Hepatocyte (in vitro differentiated cells): ENCODE measurements at regions not wholly inside any gene's neighbourhood (a gene's known extent, or its start where the extent isn't known, plus 50 kb on each side); places are given as distances from the start of the nearest gene placed in this dataset.

Source experiments
- DNase-seq: peaks from one replicate; pipeline ENCODE4 v3.0.0-alpha.2; 2016; ENCODE audit warnings: low spot score
- H2AFZ ChIP-seq: fragments of 200-600 bp; sonication (generic); 2 replicates; pipeline ENCODE4 v1.6.0; 2016; ENCODE audit warnings: antibody characterized with exemption, mild to moderate bottlenecking
- H3K27ac ChIP-seq: fragments of 200-600 bp; sonication (generic); 2 replicates; pipeline ENCODE4 v1.5.1; 2016; ENCODE audit warnings: mild to moderate bottlenecking
- H3K27me3 ChIP-seq: fragments of 200-600 bp; sonication (generic); 2 replicates; pipeline ENCODE4 v1.6.1; 2016
- H3K36me3 ChIP-seq: fragments of 200-600 bp; sonication (generic); replicated peaks from 2 replicates; pipeline ENCODE4 v1.5.1; 2016; ENCODE audit warnings: low read depth; ENCODE audit not compliant: insufficient read depth
- H3K4me1 ChIP-seq: fragments of 200-600 bp; sonication (generic); 2 replicates; pipeline ENCODE4 v1.5.1; 2016; ENCODE audit warnings: mild to moderate bottlenecking, moderate library complexity; ENCODE audit not compliant: insufficient read depth
- H3K4me2 ChIP-seq: fragments of 200-600 bp; sonication (generic); 2 replicates; pipeline ENCODE4 v1.6.0; 2016
- H3K4me3 ChIP-seq: fragments of 200-600 bp; sonication (generic); 2 replicates; pipeline ENCODE4 v1.5.1; 2016; ENCODE audit warnings: mild to moderate bottlenecking
- H3K79me2 ChIP-seq: fragments of 200-600 bp; sonication (generic); 2 replicates; pipeline ENCODE4 v1.6.0; 2017; ENCODE audit warnings: mild to moderate bottlenecking
- H3K9me2 ChIP-seq: fragments of 200-600 bp; sonication (generic); replicated peaks from 2 replicates; pipeline ENCODE4 v1.6.0; 2017; ENCODE audit warnings: mild to moderate bottlenecking; ENCODE audit not compliant: insufficient read depth
- H3K9me3 ChIP-seq: fragments of 200-600 bp; sonication (generic); 2 replicates; pipeline ENCODE4 v1.5.1; 2016; ENCODE audit warnings: low read depth, mild to moderate bottlenecking
- H4K20me1 ChIP-seq: fragments of 200-600 bp; sonication (generic); 2 replicates; pipeline ENCODE4 v1.6.0; 2016; ENCODE audit warnings: mild to moderate bottlenecking; ENCODE audit not compliant: insufficient read depth, poor library complexity, severe bottlenecking
- CTCF ChIP-seq: fragments of 200-600 bp; sonication (generic); IDR thresholded peaks from 2 replicates; pipeline ENCODE4 v1.5.1; 2016; ENCODE audit warnings: antibody characterized with exemption, mild to moderate bottlenecking; ENCODE audit not compliant: poor library complexity
- EZH2 ChIP-seq: fragments of 200-600 bp; sonication (generic); IDR thresholded peaks from 2 replicates; pipeline ENCODE4 v1.6.1; 2016; ENCODE audit warnings: antibody characterized with exemption, mild to moderate bottlenecking, borderline replicate concordance
- EZH2phosphoT487 ChIP-seq: fragments of 200-600 bp; sonication (generic); IDR thresholded peaks from one replicate; pipeline ENCODE4 v1.6.1; 2018; ENCODE audit warnings: antibody characterized with exemption, mild to moderate bottlenecking, low read depth, moderate library complexity; ENCODE audit not compliant: unreplicated experiment, severe bottlenecking
- WGBS: methylation state at CpG from one replicate; pipeline ENCODE4 v1.1.6; 2016; ENCODE audit warnings: low lambda C conversion rate; ENCODE audit errors: missing lambda C conversion rate; 5-methylcytosine and 5-hydroxymethylcytosine counted together

- H3K27me3 ChIP-seq: no peaks in the 10 kb centered on the region
- 11% methylated on average over 3 of the region's 3 CpGs for WGBS
- H3K4me3 ChIP-seq: no peak overlapping the region
- no peaks in the 10 kb centered on the region for H3K36me3 ChIP-seq
- H3K79me2 ChIP-seq: no peaks in the 10 kb centered on the region
- no peaks in the 10 kb centered on the region for H3K9me3 ChIP-seq
- no peaks in the 10 kb centered on the region for H4K20me1 ChIP-seq
- H2AFZ ChIP-seq: peak overlapping the region; percentile 5
- peak overlapping the region; percentile 55 for H3K4me2 ChIP-seq
- H3K4me1 ChIP-seq: peaks cover 9% of the 10 kb centered on the region
- peak overlapping the region; percentile 45 for H3K27ac ChIP-seq
- TF ChIP-seq EZH2: no peak
- DNase-seq: peak; percentile 50
- no peaks in the 10 kb centered on the region for H3K9me2 ChIP-seq
Observed at GRCh38 chr12:46664761-46665287, 161.0 kb downstream of the SLC38A4 start.

- Histone ChIP-seq H3K27me3 (no peaks in the 10 kb centered on the region), H3K4me1 (peaks cover 20% of the 10 kb centered on the region), H2AFZ (no peak overlapping the region), H3K27ac (no peak overlapping the region), H3K4me2 (no peak overlapping the region), H4K20me1 (no peaks in the 10 kb centered on the region), H3K36me3 (no peaks in the 10 kb centered on the region), H3K9me3 (no peaks in the 10 kb centered on the region), H3K79me2 (no peaks in the 10 kb centered on the region), H3K4me3 (no peak overlapping the region), H3K9me2 (no peaks in the 10 kb centered on the region)
- no peak for DNase-seq
- no peak for TF ChIP-seq EZH2phosphoT487
Observed at GRCh38 chr12:46663318-46663717, 162.5 kb downstream of the SLC38A4 start.

- Histone ChIP-seq H3K9me3 (no peaks in the 10 kb centered on the region), H3K79me2 (no peaks in the 10 kb centered on the region), H3K27ac (peak overlapping the region; percentile 28), H3K4me2 (peak overlapping the region; percentile 56), H3K36me3 (no peaks in the 10 kb centered on the region), H3K4me3 (no peak overlapping the region), H3K4me1 (peaks cover 20% of the 10 kb centered on the region), H3K27me3 (no peaks in the 10 kb centered on the region), H2AFZ (no peak overlapping the region), H3K9me2 (no peaks in the 10 kb centered on the region), H4K20me1 (no peaks in the 10 kb centered on the region)
- TF ChIP-seq EZH2phosphoT487: no peak
- TF ChIP-seq CTCF: peak; percentile 68
- peak; percentile 75 for DNase-seq
- WGBS: 51% methylated on average over 2 of the region's 2 CpGs
Observed at GRCh38 chr12:46661110-46661845, 164.5 kb downstream of the SLC38A4 start.

GRCh38 chr12:46660719-46661109, 165.1 kb downstream of the SLC38A4 start:
- TF ChIP-seq EZH2phosphoT487: no peak
- TF ChIP-seq CTCF: no peak
- no peak for TF ChIP-seq EZH2
- H3K4me2 ChIP-seq: peak overlapping the region; percentile 56

More at GRCh38 chr12:46660719-46661109, 165.1 kb downstream of the SLC38A4 start:
- Histone ChIP-seq H3K27me3 (no peaks in the 10 kb centered on the region), H2AFZ (no peak overlapping the region), H4K20me1 (no peaks in the 10 kb centered on the region), H3K4me3 (no peak overlapping the region), H3K27ac (peak overlapping the region; percentile 28), H3K9me2 (no peaks in the 10 kb centered on the region), H3K9me3 (no peaks in the 10 kb centered on the region), H3K36me3 (no peaks in the 10 kb centered on the region), H3K4me1 (peaks cover 20% of the 10 kb centered on the region), H3K79me2 (no peaks in the 10 kb centered on the region)
- WGBS: 64% methylated on average over 5 of the region's 5 CpGs
- no peak for DNase-seq
